ENCODE measurements at regions not wholly inside any gene's neighbourhood (a gene's known extent, or its start where the extent isn't known, plus 50 kb on each side); places are given as distances from the start of the nearest gene placed in this dataset.

DNA sequence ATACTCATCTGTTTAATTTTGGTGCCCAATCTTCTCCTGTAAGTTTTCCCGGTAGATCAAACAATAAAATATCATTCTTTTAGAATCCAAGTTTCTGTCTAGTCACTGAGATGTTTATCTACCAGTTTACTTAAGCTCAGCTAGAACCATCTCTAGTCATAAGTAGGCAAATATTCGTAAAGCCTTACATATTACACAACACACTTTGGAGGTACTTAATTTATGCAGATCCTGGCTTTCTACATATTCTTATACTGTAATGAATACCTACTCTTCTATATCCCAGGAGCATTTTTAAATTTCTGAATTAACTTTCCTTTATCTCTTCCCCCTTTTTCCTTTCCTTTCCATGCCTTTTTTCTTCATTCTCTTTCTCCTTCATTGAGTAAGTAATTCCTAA, 185.9 kb upstream of the ZBTB20 start:
- DNase-seq (ENCODE audit: low spot score): no peak

DNA sequence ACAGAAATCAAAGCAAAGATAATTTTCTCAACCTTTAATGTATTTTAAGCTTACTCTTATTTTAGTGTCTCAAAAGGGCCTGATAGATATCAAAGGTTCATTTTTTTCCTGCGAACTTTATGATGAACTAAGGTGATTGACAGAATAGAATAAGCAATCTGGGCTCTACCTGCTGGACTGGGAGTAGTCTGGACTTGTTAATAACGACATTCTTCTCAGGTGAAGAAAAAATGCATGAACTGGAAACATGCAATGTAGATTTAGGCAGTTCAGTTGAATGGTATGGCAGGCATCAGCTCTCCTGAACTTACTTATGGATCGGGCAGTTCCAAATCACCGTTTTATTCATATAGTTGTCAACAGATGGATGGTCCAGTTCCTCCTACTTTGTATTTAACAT, 189.7 kb upstream of the ZBTB20 start:
- DNase-seq (ENCODE audit: low spot score): no peak

DNA sequence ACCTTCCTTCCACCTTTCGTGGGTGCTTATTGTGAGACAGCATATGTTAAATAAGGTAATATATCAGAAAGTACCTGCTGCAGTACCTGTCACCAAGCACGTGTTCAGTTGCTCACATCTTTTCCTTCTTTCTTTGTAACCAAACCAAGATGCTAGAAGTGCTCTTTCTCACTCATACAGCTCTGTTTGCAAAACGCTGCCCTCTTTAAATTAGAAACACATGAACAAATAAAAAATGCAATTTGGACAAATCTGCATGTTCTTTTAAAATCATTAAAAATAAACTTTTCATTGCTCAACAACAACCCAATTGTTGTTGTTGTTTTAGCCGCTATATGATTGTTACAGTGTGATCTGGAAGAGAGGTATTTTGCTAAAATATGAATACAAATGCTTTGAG, 193.5 kb upstream of the ZBTB20 start:
- no peak for DNase-seq (ENCODE audit: low spot score)

DNA sequence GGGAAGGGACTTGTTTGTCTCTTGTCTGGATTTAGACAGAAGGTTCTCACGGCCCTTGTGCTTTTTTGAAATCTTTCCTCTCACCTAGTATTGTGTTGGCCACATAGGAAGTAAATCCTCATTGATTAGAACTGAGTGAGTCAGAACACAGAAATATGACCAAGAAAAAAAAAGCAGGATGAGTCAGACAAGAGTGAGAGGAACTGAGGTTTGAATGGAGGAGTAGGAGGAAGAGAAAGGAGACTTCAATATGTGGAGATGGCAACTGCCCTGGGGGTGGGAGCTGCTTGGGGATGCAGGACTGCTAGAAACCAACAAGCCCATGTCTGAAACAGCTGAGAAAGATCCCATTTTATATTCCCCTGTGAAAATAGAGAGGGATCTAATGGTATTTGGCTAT, 194.1 kb upstream of the ZBTB20 start:
- DNase-seq (ENCODE audit: low spot score): no peak

DNA sequence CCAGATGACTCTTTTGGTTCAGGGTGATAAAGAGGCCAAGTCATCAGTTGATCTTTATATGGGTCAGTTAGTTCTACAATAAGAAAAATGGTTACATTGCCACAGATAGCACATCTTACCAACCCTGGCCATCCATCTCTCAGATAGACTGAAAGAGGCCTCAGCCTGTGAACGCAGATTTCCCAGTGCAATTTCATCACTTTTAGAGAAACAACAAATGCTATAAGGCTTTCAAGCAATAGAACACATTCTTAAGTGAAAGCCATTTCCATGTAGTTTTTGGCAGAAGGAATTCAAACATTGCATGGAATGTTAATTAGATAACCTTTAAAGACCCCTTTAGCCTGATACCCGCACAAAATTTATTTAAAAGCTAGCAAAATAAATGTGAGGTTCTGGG, 200.6 kb upstream of the ZBTB20 start:
- no peak for DNase-seq (ENCODE audit: low spot score)

DNA sequence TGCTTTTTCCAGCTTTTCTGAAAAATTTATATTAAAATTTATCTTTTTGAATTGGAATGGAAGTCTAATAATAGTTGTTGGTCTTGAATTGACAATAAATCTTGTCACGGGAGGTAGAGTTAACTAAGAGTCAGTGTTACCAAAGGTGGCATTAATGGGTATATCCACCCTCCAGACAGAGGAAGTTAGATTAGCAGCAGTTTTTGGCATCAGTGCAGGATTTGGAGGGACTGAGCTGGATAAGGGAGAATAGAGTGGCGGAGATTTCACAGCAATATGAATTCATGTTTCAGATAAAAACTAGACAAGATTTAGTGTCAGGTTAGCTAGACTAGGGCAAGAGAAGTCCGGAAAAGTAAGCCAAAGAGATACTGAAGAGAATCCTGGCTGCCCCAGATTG, 201.3 kb upstream of the ZBTB20 start:
- no peak for DNase-seq (ENCODE audit: low spot score)

DNA sequence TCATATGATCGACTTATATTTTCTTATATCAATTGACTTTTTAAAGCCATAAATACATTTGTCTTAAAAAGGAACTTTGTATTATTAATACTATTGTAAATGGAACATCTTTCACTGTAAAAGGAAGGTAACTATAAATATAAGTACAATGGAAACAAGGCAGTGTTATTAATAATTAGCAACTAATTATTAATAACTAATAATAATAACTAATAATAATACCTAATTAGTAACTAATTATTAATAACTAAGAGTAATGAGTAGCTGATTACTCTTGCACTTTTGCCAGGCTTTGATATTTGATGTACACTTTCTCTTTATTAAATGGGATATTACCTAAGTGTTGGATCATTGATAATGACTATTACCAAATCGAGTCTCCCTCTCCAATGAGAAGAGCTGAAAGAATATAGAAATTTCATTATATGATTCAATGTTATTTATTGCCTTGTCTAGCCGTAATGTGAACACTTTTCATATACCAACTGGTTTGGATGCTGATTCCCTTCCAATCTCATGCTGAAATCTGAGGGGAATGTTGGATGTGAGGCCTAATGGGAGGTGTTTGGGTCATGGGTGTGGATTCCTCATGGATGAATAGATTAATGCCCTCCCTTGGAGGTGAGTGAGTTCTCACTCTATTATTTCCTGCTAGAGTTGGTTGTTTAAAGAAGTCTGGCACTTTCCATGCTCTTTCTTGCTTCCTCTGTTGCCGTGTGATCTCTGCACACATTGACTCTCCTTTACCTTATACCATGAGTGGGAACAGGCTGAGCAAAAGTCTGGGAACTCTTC, 202.1 kb upstream of the ZBTB20 start:
- no peak for DNase-seq (ENCODE audit: low spot score)

DNA sequence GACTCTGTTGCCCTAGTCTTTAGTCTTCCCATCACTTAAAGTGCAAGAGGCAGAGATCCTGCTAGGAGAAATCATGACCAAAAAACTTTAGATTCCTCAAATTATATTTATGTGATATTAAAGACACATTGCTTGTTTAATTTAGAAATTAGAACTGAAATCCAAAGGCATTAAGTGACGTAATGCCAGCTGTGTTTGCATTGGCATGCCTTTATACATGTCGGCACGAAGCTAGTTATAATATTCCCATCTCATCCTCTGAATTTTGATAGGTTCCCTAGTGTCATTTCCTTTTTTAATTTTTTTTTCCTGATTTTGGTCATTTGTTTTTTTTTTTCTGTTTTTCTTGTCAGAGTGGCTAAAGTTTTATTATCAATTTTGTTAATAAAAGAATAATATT, 203.5 kb upstream of the ZBTB20 start:
- DNase-seq (ENCODE audit: low spot score): no peak

DNA sequence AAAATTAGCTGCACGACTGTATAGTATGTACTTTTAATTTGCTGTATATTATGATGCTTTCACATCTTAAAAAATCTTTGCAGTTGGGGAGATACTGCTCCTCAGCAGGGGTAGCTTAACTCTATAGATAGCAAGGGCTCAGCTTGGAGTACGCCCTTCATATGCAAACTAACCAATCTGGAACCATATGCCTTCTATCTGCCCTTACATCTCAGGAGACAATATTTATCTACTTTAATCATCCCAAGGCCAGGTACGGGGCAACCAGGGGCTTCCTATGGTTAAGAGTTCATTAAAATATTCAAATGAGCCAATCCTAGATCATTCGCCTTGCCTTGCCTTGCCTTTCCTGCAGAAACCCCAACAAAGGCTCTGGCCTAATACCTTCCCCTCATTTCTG, 204.1 kb upstream of the ZBTB20 start:
- no peak for DNase-seq (ENCODE audit: low spot score)

DNA sequence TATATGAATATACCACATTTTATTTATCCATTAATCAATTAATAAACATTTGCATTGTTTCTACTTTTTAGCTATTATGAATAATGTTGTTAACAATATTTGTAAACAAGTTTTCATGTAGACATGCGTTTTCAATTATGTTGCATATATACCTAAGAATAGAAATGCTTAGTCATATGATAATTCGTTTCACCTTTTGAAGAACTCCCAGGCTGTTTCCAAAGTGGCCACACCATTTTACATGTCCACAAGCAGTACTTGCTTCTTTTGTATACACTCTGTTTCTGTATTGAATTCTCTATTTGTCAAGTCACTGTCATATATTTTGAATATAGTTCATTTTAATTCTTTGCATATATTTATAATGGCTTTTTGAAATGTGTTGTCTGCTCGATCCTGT, 206.9 kb upstream of the ZBTB20 start:
- DNase-seq (ENCODE audit: low spot score): no peak

DNA sequence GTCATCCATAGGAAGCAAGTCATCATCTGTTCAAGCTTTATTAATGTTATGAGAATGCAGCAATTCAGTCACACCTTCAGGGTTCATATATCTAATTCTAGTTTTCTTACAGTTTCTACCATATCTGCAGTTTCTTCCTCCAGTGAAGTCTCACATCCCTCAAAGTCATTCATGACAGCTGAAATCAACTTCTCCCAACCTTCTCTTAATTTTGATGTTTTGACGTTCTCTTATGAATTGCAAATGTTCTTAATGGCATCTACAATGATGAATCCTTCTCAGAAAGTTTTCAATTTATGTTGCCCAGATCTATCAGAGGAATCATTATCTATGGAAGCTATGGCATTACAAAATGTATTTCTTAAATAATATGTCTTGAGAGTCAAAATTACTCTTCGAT, 210.4 kb upstream of the ZBTB20 start:
- no peak for DNase-seq (ENCODE audit: low spot score)

DNA sequence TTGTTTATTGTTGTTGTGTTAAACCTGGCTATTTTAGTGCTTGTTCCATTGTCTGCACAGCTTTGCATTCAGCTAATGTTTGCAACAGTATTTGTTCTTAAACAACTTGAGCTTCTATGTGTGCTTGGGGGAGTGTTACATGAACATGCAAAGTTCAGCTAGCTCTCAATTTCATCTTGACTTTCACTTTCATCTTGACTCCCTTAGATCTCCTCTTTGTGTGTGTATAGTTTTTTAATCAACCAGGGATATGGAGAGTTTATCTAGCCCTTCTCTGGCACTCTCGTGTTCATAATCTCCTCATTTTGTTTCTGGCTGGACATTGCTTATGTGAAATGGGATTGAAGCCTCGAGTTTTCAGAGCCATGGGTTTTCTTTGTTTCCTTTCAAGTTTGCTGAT, 212.4 kb upstream of the ZBTB20 start:
- no peak for DNase-seq (ENCODE audit: low spot score)

DNA sequence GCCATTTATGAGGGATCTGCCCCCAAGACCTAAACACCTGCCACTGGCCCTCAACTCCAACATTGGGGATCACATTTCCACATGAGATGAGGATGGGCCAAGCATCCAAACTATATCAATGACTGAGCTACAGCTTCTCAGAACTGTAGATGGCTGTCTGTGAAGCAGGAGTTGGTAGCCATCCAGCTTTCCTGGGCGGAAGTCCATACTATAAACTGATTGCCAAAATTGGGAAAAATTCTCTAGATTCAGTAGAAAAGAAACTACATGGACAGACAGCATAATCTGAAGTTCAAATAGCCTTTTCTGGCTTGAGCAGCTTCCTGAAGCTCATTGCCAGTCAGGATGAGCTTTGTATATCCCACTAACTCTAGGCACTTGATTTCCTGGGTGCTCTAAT, 214.7 kb upstream of the ZBTB20 start:
- no peak for DNase-seq (ENCODE audit: low spot score)

DNA sequence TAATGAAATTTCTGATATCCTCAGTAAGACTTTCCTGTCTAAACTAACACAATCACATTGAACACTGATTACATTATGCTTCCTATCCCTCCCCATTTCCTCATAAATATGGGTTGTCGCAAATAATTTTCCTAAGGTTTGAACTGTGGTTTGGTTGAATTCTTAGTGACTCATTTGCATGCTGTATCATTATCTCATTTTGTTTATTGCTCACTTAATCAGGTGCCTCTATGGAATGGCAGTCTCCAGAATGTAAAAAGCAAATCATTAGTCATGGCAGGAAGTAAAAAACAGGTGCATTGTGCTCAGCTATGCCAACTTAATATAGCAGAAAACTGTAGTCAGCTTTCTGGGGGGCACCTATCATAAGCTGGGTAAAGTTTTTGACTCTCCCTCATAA, 216.0 kb upstream of the ZBTB20 start:
- no peak for DNase-seq (ENCODE audit: low spot score)

DNA sequence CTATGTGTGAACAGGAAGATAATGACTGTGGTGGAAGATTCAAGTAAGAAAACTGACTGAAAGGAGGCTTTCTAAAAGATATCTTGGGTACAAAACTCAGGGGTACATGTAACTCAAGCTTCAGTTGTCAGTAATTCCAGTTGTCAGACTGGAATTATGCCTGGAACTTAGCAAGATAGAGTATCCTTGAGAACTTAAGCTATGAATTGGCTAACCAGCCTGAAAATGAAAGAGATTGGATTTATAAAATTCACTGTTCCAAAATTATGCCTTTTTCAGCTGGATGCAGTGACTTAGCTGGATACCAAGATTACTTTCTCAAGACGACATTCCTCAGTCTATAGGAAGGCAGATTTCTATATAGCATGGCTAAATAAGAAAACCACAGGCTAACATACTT, 221.9 kb upstream of the ZBTB20 start:
- no peak for DNase-seq (ENCODE audit: low spot score)

DNA sequence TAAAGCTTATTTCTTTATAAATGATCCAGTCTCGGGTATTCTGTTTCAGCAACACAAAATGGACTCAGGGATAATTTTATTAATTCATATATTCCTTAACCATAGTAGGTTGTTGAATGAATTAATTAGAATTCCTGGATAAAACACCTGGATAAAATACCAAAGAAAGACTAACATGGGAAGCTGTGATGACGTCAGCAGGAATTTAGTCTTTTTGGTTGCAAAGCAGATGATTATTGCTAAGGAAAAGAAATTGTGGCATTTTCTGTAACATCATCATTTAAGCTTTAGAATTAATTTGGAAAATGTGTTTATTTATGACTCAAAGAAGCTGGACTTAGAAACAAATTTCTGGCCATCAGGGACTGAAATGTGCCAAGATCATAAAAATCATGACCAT, 228.3 kb upstream of the ZBTB20 start:
- no peak for DNase-seq (ENCODE audit: low spot score)

DNA sequence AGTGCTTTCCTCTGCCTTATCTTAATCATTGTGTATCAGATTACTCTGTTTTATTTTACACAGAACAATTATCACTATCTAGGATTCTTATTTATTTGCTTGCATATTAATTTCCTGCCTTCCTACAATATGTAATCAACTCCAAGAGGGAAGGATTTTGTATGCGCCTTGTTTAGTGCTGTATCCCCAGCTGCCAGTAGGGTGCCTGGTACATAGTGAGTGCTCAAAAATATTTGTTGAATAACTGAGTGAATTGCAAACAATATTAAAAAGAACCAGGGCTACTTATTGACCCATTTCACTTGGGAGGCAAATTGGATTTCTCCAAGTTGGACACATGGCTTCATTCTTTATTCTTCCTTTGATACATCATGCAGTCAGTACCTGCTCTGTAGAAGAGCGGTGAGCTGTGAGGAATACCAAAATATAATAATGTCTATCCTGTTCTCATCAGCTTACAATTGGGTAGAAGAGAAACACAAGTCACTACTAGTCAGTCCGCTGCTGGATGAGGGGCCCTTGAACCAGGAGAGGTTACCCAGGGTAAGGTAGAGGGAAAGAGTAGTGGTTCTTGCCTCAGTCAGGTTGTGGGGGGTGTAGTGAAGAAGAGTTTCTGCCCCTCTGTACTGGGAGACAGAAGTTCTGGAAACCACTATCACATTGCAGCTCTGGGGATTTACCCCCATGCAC, 233.9 kb upstream of the ZBTB20 start:
- DNase-seq (ENCODE audit: low spot score): no peak

DNA sequence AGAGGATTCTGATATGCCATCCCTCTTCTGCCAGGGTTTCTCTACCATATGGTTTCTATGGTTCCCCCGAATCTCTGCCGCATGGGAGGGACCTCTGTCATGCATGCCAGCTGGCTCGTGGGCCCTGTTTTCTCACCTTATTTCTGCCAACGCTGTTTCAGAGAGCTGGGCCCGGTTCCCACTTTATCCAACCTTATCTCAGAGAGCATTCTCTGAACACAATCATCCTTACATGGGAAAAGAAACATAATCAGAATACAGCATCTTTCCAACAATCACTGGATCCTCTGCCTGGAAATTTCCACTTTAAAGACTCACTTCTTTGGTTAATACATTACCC, 234.5 kb upstream of the ZBTB20 start:
- DNase-seq (ENCODE audit: low spot score): no peak

DNA sequence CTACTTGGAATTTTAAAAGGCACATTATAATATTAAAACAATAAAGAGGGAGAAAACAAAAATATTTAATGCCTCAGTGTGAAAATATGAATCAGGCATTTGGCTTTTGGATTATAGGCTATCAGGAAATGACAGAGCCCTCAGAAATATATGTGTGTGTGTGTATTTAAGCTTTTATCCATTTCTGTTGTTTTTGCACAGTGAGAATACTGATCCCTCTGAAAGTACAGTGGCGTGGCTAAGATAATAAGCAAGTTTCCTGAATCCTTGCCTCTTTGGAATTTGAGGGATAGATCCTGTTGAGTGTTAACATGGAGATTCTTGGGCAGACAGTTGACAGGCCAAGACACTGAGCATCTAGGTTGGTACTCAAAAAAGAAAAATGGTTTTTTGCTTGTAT, 234.8 kb upstream of the ZBTB20 start:
- DNase-seq (ENCODE audit: low spot score): no peak

DNA sequence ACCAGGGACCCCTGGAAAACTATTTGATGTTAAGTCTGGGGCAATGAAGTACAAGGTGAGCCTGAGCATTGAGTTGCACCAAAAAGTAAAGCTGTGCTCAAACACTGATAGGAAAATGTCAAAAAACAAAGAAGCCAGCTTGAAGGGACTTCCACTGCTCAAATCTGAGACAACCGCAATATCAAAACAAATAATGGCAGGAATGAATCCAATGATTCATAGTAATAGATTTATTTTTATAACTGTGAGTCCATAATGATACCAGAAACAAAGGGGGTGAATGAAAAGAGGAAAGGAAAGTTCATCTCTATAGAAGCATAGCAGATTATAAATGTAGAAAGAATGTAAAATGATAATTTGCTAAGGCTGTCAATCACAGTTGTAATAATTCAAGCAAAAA, 237.3 kb upstream of the ZBTB20 start:
- DNase-seq (ENCODE audit: low spot score): no peak

DNA sequence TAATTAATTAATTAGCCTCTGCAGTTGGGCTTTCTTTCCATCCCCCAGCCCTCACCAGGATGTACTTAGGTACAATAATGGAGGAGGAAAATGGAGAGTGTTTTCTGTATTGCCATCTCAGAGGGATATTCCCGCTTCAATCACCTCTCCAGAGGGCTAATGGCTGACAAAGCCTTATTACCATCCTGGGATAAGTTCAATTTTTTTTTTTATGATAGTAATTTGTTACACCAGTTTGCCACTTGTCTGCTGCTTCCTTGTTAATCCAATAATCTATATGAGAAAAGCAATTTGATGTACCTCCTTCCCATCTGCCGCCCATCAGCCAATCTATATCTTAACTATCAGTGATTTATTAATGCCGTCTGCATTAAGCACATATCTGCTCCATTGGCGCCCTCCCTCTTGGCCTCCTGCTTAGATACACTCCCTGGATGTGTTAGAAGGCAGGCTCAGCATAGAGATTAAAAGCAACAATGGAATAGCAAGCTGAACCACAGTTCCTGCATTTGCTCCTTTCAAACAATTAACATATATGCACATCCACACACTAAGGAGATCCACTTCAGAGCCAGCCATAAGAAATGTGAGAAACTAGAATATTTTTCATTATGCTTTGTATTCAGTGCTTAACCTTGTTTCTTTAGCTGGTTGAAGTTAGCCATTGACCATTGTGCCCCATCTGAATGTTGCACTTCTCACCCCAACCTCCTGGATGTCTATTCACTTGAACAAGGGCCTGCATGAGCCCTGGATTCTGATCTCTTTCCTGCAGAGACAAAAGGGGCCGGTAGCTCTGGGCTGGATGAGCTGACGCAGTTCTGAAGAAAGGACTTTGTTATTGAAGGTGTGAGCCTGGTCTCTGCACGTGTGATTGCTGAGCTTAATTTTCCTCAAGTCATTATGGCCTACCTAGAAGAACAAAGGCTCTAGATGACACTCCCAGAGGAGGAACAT, 237.3 kb upstream of the GAP43 start:
- DNase-seq (ENCODE audit: low spot score): no peak

DNA sequence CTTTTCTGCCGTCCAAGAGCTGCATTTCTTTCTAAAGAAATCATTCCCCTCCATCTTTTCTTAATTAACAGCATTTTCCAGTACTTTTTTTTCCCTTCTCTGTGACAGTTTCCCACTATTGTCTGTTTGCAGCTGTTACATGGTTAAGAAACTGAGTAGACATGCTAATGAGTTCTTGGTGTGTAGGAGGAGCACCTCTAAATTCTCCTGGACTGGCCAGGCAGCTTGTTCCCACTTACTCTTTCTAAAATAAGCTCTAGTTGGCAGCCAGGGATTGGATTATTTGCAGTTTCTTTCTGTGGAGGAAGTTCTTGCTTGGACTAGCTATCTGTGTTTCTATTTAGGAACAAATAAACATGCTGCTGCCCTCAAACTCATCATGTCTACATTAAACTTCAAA, 235.1 kb upstream of the GAP43 start:
- DNase-seq (ENCODE audit: low spot score): no peak

DNA sequence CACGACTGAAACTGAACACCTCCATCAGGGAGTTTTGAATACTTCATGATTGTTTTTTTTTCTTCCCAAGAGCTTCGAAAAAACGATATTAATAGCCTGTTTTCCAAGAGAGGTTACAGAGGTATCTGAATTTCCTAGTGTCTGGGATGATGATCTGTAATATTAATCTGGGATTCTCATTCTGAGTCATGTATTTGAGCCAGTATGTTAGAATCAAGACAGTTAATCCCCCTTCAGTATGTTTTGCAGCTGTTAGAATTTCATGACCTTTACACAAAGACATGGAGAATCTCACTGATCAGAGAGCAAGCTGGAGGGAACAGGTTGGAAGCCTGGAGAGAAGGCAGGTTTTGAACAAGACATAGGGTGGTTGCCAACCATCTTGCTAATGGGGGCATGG, 234.5 kb upstream of the GAP43 start:
- no peak for DNase-seq (ENCODE audit: low spot score)

Data from CD4-positive, alpha-beta T cell treated with Interleukin-15 for 4 hours (primary cell).